Stimulated activated CD8-positive, alpha-beta memory T cell treated with anti-CD3 and anti-CD28 coated beads, Interleukin-7, amount 100 ng/mL, for 48 hours (primary cell): ENCODE measurements at regions not wholly inside any gene's neighbourhood (a gene's known extent, or its start where the extent isn't known, plus 50 kb on each side); places are given as distances from the start of the nearest gene placed in this dataset.
"Not testable (repeated sequence)": the region's sequence is repeated elsewhere in the genome, so short reads cannot be mapped to it uniquely, and the experiment has no call there.

Experiments used
- DNase-seq, 2 donors: peaks; one replicate each; pipeline ENCODE4 v3.0.0-alpha.2; 2020; ENCODE audit warnings: low read depth in 1 of 2; ENCODE audit errors: extremely low read depth in 1 of 2

DNA sequence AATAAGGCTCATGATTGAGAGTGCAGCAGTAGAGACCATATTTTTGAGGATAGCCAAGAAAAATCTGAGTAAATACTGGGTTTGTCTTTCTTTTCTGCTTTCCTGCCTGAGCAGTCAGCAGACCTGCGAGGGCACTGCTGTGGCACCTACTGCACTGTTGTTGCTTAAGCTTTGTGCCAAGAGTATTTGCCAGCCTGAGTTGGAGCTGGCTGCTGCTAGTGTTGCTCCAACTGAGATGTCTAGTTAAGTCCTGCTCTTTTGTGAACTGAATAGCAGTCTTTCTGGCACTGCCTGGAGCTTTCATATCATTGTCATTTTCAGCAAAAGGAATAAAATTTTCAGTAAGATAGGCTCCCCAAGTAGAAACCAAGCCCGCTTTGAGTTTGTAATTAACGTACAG lies 214.5 kb upstream of the P2RY1 start:
- DNase-seq: no peak

DNA sequence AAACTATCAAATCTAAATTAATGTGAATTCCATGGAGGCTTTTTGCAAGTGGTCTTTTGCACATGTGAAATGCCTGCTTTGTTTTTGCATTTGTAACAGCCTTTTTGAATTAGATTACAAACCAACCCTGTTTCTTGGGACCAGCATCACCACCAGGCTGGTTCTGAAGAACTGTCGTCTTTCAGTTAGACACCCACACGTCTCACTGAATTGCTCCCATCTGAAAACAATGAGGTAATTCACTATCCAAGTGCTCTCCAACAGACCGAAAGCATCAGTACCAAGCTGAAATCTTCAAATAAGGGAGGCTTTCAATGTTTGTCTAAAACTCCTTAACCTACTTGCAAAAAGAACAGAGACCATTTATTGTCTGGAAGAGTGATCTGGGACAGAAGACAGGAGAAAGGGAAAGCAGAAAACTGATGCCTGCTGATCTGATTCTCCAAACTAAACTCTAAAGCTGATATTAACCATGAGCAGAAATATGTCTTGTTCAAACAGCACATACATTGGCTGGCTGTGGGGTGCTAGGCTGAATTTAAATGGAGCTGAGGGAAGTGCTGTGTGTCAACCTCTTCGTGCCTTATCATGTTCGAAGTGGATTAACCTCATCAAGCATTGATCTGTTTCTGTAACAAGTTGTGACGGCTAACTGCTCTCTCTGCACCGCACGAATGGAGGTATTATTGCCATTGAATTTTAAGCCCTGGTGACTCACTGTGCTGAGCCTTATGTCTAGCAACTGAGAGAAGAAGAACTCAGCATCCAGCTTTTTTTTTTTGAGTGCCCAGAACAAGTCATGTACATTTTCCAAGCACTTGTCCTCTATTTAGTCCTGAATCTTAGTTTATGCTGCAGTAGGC lies 213.7 kb upstream of the P2RY1 start:
- DNase-seq: no peak

DNA sequence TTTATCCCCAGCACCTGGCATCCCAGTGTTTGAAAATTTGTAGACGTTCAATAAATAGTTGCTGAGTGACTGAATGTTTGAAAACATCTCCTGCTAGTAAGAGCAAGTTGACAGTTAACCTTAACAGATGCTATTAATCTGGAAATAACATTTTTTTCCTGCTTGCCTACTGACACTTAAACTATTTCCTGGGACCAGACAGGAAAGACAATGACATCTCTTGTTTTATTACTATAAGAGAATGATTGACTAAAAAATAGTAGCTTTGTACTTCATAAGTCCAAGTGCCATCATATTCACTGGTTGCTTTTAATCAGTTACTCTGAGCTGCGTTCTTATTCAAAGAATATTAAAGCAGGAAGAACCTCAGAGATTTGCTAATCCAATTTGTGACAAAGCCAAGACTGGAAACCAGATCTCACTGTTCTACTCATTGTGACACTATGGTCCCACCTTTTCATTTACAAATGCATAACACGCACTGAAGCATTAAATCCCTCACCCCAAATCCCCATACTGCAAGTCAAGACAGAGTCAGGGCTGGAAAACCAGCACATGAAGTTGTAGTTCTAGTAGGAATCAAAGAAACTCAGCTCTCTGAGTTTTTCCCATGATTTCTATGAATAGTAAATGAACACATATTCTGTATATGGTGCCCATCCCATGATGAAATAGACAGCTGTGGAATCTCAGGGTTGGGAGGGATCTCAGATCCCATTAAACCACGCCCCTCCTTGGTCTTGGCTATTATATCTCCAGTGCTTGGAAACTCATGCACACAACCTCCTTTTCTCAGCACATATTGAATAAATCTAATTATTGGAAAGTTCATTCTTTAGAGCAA lies 212.7 kb upstream of the P2RY1 start:
- DNase-seq: no peak

DNA sequence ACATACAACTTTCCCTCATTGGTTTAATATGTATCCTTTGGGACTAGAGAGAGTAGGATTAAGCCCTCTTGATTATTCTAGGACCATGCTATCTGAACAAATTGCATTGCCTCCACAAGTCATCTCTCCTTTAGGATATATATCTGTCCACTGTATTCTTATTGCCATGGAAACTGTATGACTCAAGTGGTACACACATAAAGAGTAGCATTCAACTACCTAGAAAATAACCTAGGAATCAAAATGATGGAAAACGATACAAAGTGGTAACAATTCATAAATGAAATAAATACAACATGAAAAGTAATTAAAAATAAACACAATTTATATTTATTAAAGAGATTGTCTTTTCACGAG lies 212.1 kb upstream of the P2RY1 start:
- no peak for DNase-seq

DNA sequence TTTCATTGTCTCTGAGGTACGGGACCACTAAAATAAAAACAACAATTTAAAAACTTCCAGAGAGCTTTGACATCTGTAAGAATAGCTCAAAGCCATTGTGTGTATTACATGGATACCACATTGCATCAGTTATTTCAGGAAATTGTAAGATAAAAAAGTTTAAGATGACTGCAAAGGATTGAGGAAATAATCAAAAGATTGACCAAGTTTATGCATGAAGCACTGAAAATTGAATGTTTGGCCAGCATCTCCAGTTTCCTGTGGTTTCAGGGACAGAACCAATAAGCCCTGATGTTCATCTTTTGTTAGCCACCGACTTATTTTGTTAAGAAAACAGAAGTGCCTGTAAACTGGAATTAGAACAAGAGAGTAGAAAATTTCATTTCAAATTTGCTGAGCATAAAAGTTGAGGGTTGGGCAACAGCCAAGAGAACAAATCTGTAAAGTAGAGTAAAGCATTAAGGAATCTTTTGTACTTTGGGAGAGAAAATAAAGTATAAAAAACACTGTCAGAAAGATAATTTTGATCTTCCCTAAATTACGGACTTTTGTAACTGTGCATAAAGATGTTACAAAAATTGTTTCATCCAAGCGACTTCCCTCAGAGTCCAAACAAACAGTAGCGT lies 211.5 kb upstream of the P2RY1 start:
- DNase-seq: no peak

DNA sequence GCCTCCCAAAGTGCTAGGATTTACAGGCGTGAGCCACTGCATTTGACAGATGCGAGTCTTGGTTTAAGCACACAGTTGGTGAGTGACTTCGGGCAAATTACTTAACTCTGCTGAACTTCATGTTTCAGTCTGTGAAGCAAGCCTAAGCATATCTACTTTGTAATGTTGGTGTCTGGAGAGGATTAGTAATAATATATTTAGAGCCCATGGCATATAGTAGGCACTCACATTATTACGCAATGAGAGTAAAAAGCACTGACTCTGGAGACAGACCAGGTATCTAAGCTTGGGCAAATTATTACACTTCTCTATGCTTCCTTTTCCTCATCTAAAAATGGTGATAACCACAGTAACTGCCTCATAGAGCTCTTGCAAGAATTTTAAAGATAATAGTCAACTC lies 208.7 kb upstream of the P2RY1 start:
- no peak for DNase-seq

DNA sequence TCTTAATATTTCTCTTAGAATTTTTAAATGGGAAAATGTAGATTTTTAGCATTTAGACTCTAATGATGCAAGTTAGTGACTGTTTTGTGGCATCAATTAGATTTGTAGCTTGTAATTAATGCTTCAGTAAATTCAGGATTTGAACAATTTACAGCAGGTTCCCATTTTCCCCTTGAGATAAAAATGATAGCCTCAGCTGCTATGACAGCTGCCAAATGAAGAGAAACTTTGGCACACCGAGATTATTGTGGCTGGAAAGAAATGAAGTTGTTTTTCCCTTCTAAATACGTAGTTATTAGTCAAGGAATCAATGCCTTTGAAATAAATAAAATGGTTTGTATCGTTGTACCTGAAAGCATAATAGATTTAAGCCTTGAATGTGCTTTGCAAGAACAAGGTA lies 206.4 kb upstream of the P2RY1 start:
- DNase-seq: no peak

DNA sequence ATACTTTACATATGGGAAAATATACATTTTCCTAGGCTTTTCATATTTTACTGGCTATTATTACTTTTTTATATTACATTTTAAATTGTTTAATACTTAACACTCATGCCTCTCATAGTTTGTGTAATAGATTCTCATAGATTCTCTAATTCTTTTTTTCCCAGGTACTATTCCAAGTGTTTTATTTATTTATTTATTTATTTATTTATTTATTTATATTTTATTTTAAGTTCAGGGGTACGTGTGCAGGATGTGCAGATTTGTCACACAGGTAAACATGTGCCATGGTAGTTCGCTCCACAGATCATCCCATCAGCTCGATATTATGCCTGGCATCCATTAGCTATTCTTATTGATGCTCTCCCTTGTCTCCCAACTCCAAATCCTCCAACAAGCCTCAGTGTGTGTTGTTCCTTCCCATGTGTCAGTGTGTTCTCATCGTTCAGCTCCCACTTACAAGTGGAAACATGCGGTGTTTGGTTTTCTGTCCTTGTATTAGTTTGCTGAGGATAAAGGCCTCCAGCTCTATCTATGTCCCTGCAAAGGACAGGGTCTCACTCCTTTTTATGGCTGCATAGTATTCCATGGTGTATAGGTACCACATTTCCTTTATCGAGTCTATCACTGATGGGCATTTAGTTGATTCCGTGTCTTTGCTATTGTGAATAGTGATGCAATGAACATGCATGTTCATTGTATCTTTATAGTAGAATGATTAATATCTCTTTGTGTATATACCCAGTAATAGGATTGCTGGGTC lies 205.4 kb upstream of the P2RY1 start:
- DNase-seq: no peak

DNA sequence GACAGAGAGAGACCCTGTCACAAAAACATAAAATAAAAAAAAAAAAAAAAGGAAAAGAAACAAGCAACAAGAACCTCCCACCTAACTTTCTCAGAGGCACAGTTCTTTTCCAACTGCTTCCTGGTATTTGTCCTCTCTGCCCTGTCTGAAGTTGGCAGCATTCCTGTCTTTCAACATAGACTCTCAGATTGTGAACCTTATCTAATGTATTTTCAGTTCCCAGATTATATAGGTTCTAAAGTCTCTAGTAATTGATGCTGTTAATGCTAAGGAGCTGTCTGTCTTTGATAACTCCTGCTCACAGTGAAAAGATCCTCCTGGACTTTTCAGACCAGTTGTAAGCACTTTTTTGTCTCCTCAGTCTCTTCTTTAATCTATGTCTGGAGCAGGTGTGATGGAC lies 199.5 kb upstream of the P2RY1 start:
- DNase-seq: no peak

DNA sequence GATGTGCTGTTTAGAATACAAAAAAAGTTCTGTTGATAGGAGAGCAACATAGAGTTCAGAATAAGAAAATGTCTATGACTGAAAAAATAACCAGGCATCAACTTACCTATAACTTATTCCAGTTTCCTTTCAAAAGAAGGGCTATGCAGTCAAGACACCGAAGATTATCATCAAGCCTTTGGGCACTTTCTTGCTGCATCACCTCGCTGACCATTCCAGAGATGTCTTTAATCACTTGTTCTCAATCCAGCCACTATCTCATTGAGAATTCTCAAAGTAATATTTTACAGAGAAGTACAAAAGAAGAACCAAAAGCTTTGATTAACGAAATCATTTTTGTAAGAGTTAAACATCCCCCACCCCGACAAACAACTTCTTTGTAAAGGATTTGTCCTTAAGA lies 198.3 kb upstream of the P2RY1 start:
- no peak for DNase-seq

DNA sequence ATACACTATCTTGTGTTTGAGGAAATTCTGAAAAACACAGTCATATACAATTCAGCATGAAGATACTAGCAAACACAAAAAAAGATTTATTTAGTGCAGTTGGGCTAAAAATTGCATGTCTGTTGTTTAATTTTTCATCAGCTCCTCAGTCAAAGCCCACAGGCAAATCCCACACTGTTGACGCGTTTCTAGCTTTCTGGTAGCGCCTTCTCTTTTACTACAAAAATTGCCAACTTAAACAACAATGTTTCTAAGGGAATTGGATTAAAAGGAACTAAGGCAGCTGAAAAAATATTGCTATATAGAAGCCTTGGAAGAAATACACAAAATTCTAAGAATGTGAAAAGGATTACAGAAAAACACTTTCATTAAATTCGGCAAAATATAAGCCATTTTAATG lies 196.7 kb upstream of the P2RY1 start:
- DNase-seq: no peak

DNA sequence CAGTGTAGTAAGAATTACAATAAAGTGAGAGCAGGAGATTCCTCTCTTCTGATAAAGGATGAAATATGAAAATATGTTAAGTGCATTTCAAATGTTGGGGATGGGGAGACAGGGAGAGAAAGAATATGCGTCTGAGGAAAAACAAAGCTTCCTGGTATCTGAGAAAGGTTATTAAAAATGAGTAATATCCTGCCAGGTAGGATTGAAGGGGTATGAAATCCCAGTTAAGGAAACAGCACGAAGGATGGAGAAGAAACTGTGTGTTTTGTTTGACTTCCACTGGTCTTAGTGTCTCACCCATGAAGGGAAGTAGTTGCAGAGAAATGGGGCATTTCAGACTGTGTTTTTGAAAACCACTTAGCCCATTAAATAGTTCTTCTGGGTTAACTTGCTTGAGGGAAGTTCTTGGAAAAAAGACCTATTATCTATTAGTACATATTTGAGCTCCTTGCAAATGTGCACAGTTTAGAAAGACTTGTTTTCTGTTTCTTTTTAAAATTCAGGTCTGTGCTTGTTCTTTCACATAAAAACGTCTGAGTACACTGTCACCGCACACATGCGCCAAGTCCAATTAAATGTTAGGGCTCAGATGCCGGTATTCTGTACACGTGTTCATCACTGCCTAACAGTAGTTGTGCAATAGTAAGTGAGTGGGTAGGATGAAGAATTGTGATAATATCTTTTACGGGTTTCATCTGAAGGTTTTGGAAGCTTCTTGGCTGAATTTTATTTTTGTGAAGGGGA lies 196.1 kb upstream of the P2RY1 start:
- DNase-seq: no peak

DNA sequence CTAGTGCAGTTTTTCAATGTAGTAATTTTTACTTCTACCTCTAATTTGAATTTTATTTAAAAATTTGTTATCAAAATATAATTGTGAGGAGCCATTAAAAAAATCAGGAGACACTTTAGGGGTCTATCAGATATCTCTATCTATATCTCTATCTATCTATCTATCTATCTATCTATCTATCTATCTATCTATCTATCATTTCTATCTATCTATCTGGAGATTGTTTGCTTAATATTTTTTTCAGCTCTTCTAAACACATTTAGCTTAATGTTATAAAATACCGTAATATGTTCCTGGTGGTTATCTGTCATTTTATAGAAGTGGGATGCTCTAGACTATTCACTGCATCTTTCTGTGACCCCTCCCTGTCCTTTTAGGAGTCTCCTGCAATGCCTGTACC lies 193.7 kb upstream of the P2RY1 start:
- DNase-seq: no peak

DNA sequence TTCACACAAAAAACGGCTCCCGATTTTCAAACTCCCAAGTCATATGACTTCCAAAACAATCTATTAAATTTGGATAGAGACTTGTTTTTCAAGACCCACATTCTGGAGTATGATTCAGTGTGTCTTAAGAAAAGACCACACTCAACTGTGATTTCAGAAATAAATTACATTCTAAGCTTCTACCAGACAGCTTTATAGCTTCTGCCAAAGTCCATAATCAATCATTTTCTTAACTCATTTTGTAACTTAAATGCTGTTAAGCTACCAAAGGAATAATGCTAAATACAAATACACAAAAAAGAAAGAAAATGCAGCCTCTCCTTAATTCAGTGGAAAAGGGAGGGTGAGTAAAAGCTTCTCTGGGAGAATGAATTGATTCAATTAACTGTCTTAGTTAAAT lies 192.3 kb upstream of the P2RY1 start:
- DNase-seq: no peak

DNA sequence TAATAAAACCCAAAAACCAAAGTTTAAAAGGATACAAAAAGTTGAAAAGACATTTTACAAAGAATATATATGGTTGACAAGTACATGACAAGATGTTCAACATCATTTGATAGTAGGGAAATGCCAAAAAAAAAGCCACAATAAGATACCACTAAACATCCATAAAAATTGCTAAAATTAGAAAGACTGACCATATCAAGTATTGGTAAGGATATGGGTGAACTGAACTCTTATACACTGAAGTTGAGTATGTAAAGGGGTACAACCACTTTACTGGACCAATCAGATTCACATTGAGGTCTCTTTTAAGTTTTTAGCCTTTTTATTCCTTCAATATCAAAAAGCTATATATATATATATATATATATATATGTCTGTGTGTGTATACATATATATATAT lies 190.5 kb upstream of the P2RY1 start:
- no peak for DNase-seq

DNA sequence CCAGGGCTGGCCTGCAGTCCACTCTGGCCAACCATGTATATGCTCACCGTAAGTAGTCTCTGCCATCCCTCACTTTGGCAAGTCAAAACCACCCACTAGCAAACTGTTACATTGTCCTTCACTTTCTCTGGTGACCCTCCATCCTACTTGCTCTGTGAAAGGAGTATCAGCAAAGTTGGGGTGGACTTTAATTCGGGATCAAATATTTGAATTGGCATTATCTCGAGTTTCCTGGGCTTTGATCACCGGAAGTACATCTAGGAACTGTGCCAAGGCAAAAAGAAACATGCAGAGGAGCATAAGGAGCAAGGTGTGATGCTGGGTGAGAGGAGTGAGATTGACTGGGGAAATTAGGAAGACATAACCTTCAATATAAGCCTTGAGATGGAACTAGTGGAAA lies 188.9 kb upstream of the P2RY1 start:
- DNase-seq: no peak

DNA sequence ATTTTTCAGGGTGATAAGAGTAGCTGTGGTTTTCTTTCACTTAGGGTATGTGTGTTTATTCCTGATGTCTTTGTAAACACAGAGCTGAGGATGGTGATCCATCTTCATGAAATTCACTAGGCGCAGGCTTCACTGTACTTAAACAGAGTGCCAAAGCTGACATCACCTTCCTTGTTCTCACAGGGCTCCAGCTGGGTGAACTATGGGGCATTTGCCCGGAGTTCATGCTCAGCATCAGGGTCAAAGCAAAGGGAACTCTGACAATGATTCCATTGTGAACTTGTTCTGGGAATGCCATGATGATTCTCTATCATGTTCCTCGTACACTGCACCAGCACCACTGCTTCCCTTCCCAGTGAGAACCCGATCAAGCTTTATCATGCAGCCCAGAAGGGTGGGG lies 184.8 kb upstream of the P2RY1 start:
- DNase-seq: no peak

DNA sequence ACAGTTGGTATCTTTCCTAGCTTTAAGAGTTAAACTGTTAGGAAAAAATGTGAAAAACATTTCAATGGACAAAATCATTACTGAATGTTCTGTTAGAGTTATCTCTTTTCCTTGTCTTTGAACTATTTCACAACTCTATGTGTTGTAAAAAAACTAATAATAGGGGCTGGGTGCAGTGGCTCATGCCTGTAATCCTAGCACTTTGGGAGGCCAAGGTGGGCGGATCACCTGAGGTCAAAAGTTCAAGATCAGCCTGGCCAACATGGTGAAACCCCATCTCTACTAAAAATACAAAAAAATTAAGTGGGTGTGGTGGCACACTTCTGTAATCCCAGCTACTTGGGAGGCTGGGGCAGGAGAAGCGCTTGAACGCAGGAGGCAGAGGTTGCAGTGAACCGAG lies 184.0 kb upstream of the P2RY1 start:
- DNase-seq: not testable (repeated sequence)

DNA sequence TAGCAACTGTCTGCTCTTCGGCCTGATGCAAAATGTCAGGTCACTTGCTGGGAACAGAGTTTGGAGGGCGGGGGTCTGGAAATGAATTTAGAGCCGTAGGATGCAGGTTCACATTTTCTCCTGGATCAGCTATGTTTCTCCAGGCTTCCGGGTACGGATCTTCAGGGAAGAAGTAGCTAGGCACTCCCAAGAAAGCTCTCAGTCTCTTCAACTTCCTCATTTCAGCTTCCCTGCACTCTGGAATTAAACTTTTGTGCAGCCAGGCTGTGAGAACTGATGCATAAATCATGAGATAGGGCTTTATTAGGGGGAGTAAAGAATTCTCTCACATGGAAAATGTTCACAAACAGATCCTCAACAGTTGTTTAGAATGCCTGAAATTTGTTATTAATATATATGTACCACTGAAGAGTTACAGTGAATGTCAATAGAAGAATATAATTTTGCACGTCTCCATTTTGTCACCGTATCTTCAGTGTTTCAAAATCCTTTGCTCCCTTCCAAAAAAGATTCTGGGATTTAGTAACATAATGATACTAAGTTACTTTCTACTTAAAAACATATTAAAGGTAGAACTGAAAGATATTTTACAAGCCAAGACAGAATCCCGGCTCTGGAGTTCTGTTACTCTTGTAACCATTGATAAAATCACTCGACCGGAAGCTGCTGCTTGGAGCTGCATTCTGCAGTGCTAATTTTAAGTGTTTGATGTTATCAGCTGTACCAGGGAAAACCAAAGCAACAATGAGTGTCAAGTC lies 178.5 kb upstream of the P2RY1 start:
- DNase-seq: no peak

DNA sequence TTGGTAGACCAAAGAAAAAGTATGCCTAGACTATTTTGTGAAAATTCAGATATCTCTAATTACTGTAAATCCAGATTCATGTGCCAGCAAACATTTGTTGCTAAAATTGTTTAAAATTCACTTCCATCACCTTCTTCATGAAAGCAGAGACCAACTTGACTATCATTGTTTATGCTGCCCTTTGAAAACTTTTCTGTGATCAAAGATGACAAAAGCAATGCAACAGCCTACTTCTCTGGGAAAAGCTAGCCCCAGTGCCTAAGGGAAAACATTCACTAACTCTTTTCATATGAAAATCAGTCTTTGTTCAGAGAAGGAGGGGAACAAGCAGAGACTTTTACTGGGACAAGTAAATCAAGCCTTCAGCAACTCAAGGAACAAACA lies 178.0 kb upstream of the P2RY1 start:
- DNase-seq: no peak
